ENCODE measurements at regions not wholly inside any gene's neighbourhood (a gene's known extent, or its start where the extent isn't known, plus 50 kb on each side); places are given as distances from the start of the nearest gene placed in this dataset.

GRCh38 chr5:69039829-69040228, 54.0 kb upstream of the SLC30A5 start:
- no peaks in the 10 kb centered on the region for H3K4me1 ChIP-seq
- H3K27ac ChIP-seq: no peak overlapping the region
- H3K27me3 ChIP-seq (ENCODE audit: insufficient read depth in 3 of 3, low read length in 2 of 3): no peaks in the 10 kb centered on the region
- no peak for DNase-seq
- no peak for ATAC-seq
- no peak overlapping the region for H3K4me3 ChIP-seq
- no peaks in the 10 kb centered on the region for H3K36me3 ChIP-seq (ENCODE audit: insufficient read depth in 1 of 2, low read depth in 1 of 2)
- no peak for TF ChIP-seq CTCF (IDR thresholded peaks at IDR 0.05)
- no peaks in the 10 kb centered on the region for H3K9me3 ChIP-seq
- intact Hi-C loops (cut with DNase I): loop anchor here (5.0 to 10.0 kb wide), 2 partner anchors 125 to 297 kb away; partner anchors contain the start of gene CCNB1 (in 1 of the 2)

- Histone ChIP-seq H3K4me1 (no peaks in the 10 kb centered on the region), H3K27ac (no peak overlapping the region), H3K36me3 (ENCODE audit: insufficient read depth in 1 of 2, low read depth in 1 of 2) (no peaks in the 10 kb centered on the region), H3K9me3 (no peaks in the 10 kb centered on the region), H3K27me3 (ENCODE audit: insufficient read depth in 3 of 3, low read length in 2 of 3) (no peaks in the 10 kb centered on the region), H3K4me3 (no peak overlapping the region)
- WGBS, 3 donors: 36 to 47% (median 45%) methylated on average over 2 of the region's 2 CpGs
- ATAC-seq (peak; percentile 17 to 63 (median 40)), DNase-seq (no peak)
- intact Hi-C loops (cut with DNase I): loop anchor here (2.0 to 5.0 kb wide), 3 partner anchors 40 to 295 kb away; no protein-coding TSS in a partner anchor
- TF ChIP-seq CTCF (IDR thresholded peaks at IDR 0.05): no peak
Measured at GRCh38 chr5:69042500-69042899, 51.3 kb upstream of the SLC30A5 start.

- no peaks in the 10 kb centered on the region for H3K27me3 ChIP-seq (ENCODE audit: insufficient read depth in 3 of 3, low read length in 2 of 3)
- WGBS, 3 donors: 10 to 15% (median 12%) methylated on average over 19 of the region's 19 CpGs
- intact Hi-C loops (cut with DNase I): loop anchor here (2.0 to 5.0 kb wide), 3 partner anchors 40 to 294 kb away; no protein-coding TSS in a partner anchor
- no peaks in the 10 kb centered on the region for H3K9me3 ChIP-seq
- H3K27ac ChIP-seq: peak overlapping the region; percentile 72
- ATAC-seq (peak; percentile 91 to 98 (median 94)), DNase-seq (peak in 1 of 2 donors; percentile 31)
- H3K4me3 ChIP-seq: peak overlapping the region; percentile 69
- H3K4me1 ChIP-seq: no peaks in the 10 kb centered on the region
- TF ChIP-seq CTCF (IDR thresholded peaks at IDR 0.05): peak; percentile 90
- no peaks in the 10 kb centered on the region for H3K36me3 ChIP-seq (ENCODE audit: insufficient read depth in 1 of 2, low read depth in 1 of 2)
Measured at GRCh38 chr5:69042915-69043654, 50.7 kb upstream of the SLC30A5 start.

- no peak overlapping the region for H3K27ac ChIP-seq
- H3K36me3 ChIP-seq (ENCODE audit: insufficient read depth in 1 of 2, low read depth in 1 of 2): no peaks in the 10 kb centered on the region
- intact Hi-C loops (cut with DNase I): loop anchor here (2.0 to 5.0 kb wide), 3 partner anchors 39 to 294 kb away; no protein-coding TSS in a partner anchor
- no peaks in the 10 kb centered on the region for H3K4me1 ChIP-seq
- no peaks in the 10 kb centered on the region for H3K27me3 ChIP-seq (ENCODE audit: insufficient read depth in 3 of 3, low read length in 2 of 3)
- H3K9me3 ChIP-seq: no peaks in the 10 kb centered on the region
- ATAC-seq (no peak), DNase-seq (no peak)
- 80 to 93% (median 83%) methylated on average over 2 of the region's 2 CpGs for WGBS, 3 donors
- peak overlapping the region; percentile 69 for H3K4me3 ChIP-seq
- no peak for TF ChIP-seq CTCF (IDR thresholded peaks at IDR 0.05)
Measured at GRCh38 chr5:69043655-69043996, 50.2 kb upstream of the SLC30A5 start.
